ENCODE measurements at regions not wholly inside any gene's neighbourhood (a gene's known extent, or its start where the extent isn't known, plus 50 kb on each side); places are given as distances from the start of the nearest gene placed in this dataset.
"Not testable (repeated sequence)": the region's sequence is repeated elsewhere in the genome, so short reads cannot be mapped to it uniquely, and the experiment has no call there.

DNA sequence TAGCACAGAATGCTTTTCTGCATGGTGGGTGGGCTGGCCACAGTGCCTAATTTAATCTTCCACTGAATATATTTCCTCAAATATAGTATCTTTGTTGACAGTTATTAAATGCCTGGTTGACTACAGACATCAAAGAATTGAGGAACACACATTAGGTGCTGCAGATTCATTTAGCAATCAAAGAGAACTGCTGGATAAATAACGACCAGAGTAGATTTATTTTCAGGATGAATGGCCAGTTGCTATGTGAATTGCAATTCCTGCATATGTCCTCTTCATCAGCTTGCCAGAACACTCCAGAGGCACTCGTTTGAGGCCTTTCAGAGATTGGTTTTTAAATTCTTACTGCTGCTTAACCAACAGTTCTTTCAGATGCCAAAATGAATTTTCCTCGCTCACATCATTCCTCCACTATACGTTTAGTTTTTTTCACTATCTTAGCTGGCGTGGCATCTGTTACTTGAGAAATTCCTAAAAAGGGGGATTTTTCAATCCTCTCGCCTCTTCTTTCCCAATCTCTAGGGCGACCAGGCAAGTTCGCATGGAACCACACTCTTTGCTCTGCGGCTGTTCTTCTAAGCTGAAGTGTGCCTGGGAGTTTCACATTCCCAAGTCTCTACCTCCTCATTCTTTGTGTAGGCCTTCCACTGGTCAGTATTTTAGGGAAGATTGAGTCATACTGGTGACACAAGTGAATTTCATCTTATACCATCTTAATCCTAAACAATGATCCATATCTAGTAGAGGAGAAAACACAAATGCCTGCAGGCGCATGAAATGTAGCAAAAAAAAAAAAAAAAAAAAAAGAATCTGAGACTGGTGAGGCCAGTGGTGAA is 237.1 kb upstream of the NMUR2 start:
- ATAC-seq (replicated peaks in 1 of 4) (no peak), DNase-seq (no peak)
- no peak overlapping the region for H3K27ac Mint-ChIP-seq
- H3K9me3 ChIP-seq: no peaks in the 10 kb centered on the region
- H3K9me3 Mint-ChIP-seq: peaks cover 0 to 12% (median 2%) of the 10 kb centered on the region in 3 donors
- ChIA-PET POLR2A (no interaction called here), CTCF (no interaction called here)
- WGBS (ENCODE audit: insufficient coverage): no CpG with 5 or more reads among the region's 10 CpGs
- no peak overlapping the region for H3K4me3 ChIP-seq (ENCODE audit: control insufficient read depth in 1 of 2, extremely low read depth in 1 of 2, low read length in 1 of 2)
- no peak overlapping the region for H3K27ac ChIP-seq (ENCODE audit: low read length)
- H3K4me1 Mint-ChIP-seq: no peaks in the 10 kb centered on the region
- H3K36me3 ChIP-seq (ENCODE audit: control insufficient read depth in 2 of 2, extremely low read depth in 1 of 2, insufficient read depth in 1 of 2, low read length in 1 of 2): no peaks in the 10 kb centered on the region
- H3K4me1 ChIP-seq (ENCODE audit: control insufficient read depth in 1 of 2, extremely low read depth in 1 of 2, insufficient read depth in 2 of 2, low read length in 2 of 2): no peaks in the 10 kb centered on the region
- no peaks in the 10 kb centered on the region for H3K27me3 Mint-ChIP-seq
- H3K36me3 Mint-ChIP-seq: no peaks in the 10 kb centered on the region
- H3K27me3 ChIP-seq (replicated peaks in 1 of 2; ENCODE audit: control insufficient read depth in 2 of 2, extremely low read depth in 1 of 2, insufficient read depth in 2 of 2, low read length in 1 of 2): no peaks in the 10 kb centered on the region
- no peak overlapping the region for H3K4me3 Mint-ChIP-seq

DNA sequence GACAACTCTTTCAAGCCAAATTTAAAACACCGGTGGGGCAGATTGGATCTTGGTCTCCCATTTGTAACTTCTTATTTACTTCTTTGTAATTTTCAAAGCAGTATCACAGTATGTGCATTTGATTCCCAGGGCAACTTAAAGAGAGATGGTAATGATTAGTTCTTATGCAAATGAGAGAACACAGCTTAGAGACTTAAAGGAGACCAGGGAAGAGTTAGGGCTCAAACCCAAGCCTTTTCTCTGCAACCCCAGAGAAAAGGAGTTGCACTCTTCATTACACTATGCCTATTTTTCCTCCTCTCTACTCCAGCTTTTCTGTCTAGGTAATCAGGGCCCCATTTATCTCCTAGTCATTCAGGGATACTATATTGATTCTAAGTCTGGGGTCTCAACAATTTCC is 237.8 kb upstream of the NMUR2 start:
- H3K27me3 Mint-ChIP-seq: no peaks in the 10 kb centered on the region
- ChIA-PET CTCF (no interaction called here), POLR2A (no interaction called here)
- ATAC-seq (replicated peaks in 1 of 4) (no peak), DNase-seq (no peak)
- no peaks in the 10 kb centered on the region for H3K4me1 Mint-ChIP-seq
- Histone ChIP-seq H3K27me3 (replicated peaks in 1 of 2; ENCODE audit: control insufficient read depth in 2 of 2, extremely low read depth in 1 of 2, insufficient read depth in 2 of 2, low read length in 1 of 2) (no peaks in the 10 kb centered on the region), H3K4me1 (ENCODE audit: control insufficient read depth in 1 of 2, extremely low read depth in 1 of 2, insufficient read depth in 2 of 2, low read length in 2 of 2) (no peaks in the 10 kb centered on the region), H3K4me3 (ENCODE audit: control insufficient read depth in 1 of 2, extremely low read depth in 1 of 2, low read length in 1 of 2) (no peak overlapping the region), H3K9me3 (no peaks in the 10 kb centered on the region), H3K36me3 (ENCODE audit: control insufficient read depth in 2 of 2, extremely low read depth in 1 of 2, insufficient read depth in 1 of 2, low read length in 1 of 2) (no peaks in the 10 kb centered on the region), H3K27ac (ENCODE audit: low read length) (no peak overlapping the region)
- H3K4me3 Mint-ChIP-seq: no peak overlapping the region
- no CpG with 5 or more reads among the region's 1 CpG for WGBS (ENCODE audit: insufficient coverage)
- H3K9me3 Mint-ChIP-seq: peaks cover 0 to 7% (median 2%) of the 10 kb centered on the region in 3 donors
- H3K27ac Mint-ChIP-seq: no peak overlapping the region
- H3K36me3 Mint-ChIP-seq: no peaks in the 10 kb centered on the region

DNA sequence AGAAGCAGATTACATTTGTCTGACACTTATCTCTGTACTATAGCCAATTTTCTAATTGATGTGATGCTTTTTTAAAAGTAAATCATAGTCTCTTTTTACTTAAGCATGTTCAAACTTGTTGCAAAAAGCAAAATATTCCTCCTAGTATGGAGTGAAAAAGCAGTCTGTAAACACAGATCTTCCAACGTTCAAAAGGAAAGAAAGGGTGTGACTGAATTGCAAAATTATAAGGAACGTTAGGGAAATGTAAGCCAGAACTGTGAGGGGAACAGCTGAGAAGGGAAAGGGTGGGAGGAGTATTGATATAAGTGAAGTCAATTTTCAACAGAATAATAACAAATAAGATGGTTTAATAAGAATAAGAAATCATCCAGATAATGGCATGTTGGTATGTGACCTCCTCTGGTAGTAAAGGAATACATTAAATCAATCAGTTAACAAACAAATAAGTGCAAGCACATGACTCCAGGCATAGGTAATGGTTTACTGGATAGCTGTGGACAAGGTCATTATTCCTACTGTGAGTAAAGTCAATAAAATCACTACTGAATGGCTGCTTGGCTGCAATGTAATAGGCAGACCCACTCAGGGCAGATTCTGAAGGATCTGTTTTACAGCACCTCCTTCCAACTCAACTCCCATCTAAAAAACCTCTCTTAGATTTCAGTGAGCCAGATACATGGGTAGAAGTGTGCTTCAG is 239.1 kb upstream of the NMUR2 start:
- ChIA-PET POLR2A (no interaction called here), CTCF (no interaction called here)
- whole genome bisulfite sequencing (ENCODE audit: insufficient coverage): no CpG with 5 or more reads among the region's 2 CpGs
- H3K27me3 ChIP-seq (replicated peaks in 1 of 2; ENCODE audit: control insufficient read depth in 2 of 2, extremely low read depth in 1 of 2, insufficient read depth in 2 of 2, low read length in 1 of 2): no peaks in the 10 kb centered on the region
- no peaks in the 10 kb centered on the region for H3K36me3 ChIP-seq (ENCODE audit: control insufficient read depth in 2 of 2, extremely low read depth in 1 of 2, insufficient read depth in 1 of 2, low read length in 1 of 2)
- H3K4me1 ChIP-seq (ENCODE audit: control insufficient read depth in 1 of 2, extremely low read depth in 1 of 2, insufficient read depth in 2 of 2, low read length in 2 of 2): no peaks in the 10 kb centered on the region
- Mint-ChIP-seq H3K4me3 (no peak overlapping the region), H3K4me1 (no peaks in the 10 kb centered on the region), H3K27ac (no peak overlapping the region), H3K27me3 (no peaks in the 10 kb centered on the region), H3K9me3 (peaks cover 0 to 12% (median 4%) of the 10 kb centered on the region in 3 donors), H3K36me3 (no peaks in the 10 kb centered on the region)
- no peak for ATAC-seq (replicated peaks in 1 of 4)
- no peak overlapping the region for H3K4me3 ChIP-seq (ENCODE audit: control insufficient read depth in 1 of 2, extremely low read depth in 1 of 2, low read length in 1 of 2)
- H3K27ac ChIP-seq (ENCODE audit: low read length): no peak overlapping the region
- no peaks in the 10 kb centered on the region for H3K9me3 ChIP-seq
- no peak for DNase-seq

DNA sequence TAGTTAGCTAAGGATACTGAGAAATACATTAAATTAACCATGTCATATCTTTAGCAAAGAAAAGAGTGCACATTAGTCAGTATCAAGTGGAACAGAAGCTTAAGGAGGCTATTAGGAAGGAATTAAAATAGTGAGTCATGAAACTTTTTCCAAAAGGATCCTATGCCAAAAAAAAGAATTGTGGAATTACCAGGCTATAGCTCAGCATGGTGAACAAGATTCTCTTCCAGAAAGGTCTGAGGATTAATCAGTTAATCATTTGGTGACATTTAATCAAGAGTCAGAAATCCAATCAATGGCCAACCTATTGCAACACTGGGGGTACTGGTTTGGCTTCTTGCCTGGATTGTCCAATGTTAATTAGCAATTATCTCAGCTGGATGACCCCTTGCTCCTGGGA is 244.5 kb upstream of the NMUR2 start:
- no peaks in the 10 kb centered on the region for H3K36me3 ChIP-seq (ENCODE audit: control insufficient read depth in 2 of 2, extremely low read depth in 1 of 2, insufficient read depth in 1 of 2, low read length in 1 of 2)
- H3K27ac Mint-ChIP-seq: no peak overlapping the region
- no peaks in the 10 kb centered on the region for H3K4me1 Mint-ChIP-seq
- ATAC-seq (replicated peaks in 1 of 4): no peak
- no peak overlapping the region for H3K4me3 Mint-ChIP-seq
- H3K27ac ChIP-seq (ENCODE audit: low read length): no peak overlapping the region
- H3K27me3 ChIP-seq (replicated peaks in 1 of 2; ENCODE audit: control insufficient read depth in 2 of 2, extremely low read depth in 1 of 2, insufficient read depth in 2 of 2, low read length in 1 of 2): no peaks in the 10 kb centered on the region
- H3K4me3 ChIP-seq (ENCODE audit: control insufficient read depth in 1 of 2, extremely low read depth in 1 of 2, low read length in 1 of 2): no peak overlapping the region
- H3K9me3 Mint-ChIP-seq: peaks cover 0 to 5% (median 2%) of the 10 kb centered on the region in 3 donors
- no peaks in the 10 kb centered on the region for H3K4me1 ChIP-seq (ENCODE audit: control insufficient read depth in 1 of 2, extremely low read depth in 1 of 2, insufficient read depth in 2 of 2, low read length in 2 of 2)
- CTCF ChIA-PET: no interaction called here
- no peaks in the 10 kb centered on the region for H3K36me3 Mint-ChIP-seq
- H3K9me3 ChIP-seq: no peaks in the 10 kb centered on the region
- POLR2A ChIA-PET: no interaction called here
- DNase-seq: no peak
- no peaks in the 10 kb centered on the region for H3K27me3 Mint-ChIP-seq

DNA sequence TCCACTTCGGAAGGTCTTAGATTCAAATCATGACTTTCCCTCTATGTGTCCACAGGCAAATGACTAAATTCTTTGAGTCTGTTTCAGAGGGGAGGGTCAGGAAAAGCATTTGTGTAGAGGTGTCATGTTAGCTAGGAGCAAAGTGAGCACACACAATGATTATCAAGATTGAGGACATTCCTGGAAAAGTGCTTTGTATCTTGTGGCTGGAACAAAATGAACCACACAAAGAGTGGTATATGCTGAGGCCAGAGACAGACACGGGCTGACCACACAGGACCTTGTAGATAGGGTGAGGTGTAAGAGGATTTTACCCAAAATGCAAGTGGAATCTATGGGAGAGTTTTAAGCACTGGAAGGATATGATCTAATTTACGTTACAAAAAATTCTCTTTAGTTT is 245.3 kb upstream of the NMUR2 start:
- Mint-ChIP-seq H3K27me3 (no peaks in the 10 kb centered on the region), H3K4me3 (no peak overlapping the region), H3K4me1 (no peaks in the 10 kb centered on the region), H3K36me3 (no peaks in the 10 kb centered on the region), H3K27ac (no peak overlapping the region), H3K9me3 (peaks cover 0 to 5% (median 2%) of the 10 kb centered on the region in 3 donors)
- ChIA-PET POLR2A (no interaction called here), CTCF (no interaction called here)
- Histone ChIP-seq H3K36me3 (ENCODE audit: control insufficient read depth in 2 of 2, extremely low read depth in 1 of 2, insufficient read depth in 1 of 2, low read length in 1 of 2) (no peaks in the 10 kb centered on the region), H3K9me3 (no peaks in the 10 kb centered on the region), H3K4me3 (ENCODE audit: control insufficient read depth in 1 of 2, extremely low read depth in 1 of 2, low read length in 1 of 2) (no peak overlapping the region), H3K4me1 (ENCODE audit: control insufficient read depth in 1 of 2, extremely low read depth in 1 of 2, insufficient read depth in 2 of 2, low read length in 2 of 2) (no peaks in the 10 kb centered on the region), H3K27me3 (replicated peaks in 1 of 2; ENCODE audit: control insufficient read depth in 2 of 2, extremely low read depth in 1 of 2, insufficient read depth in 2 of 2, low read length in 1 of 2) (no peaks in the 10 kb centered on the region), H3K27ac (ENCODE audit: low read length) (no peak overlapping the region)
- ATAC-seq (replicated peaks in 1 of 4) (no peak), DNase-seq (no peak)
- WGBS (ENCODE audit: insufficient coverage): 33% methylated on average over 1 of the region's 3 CpGs

DNA sequence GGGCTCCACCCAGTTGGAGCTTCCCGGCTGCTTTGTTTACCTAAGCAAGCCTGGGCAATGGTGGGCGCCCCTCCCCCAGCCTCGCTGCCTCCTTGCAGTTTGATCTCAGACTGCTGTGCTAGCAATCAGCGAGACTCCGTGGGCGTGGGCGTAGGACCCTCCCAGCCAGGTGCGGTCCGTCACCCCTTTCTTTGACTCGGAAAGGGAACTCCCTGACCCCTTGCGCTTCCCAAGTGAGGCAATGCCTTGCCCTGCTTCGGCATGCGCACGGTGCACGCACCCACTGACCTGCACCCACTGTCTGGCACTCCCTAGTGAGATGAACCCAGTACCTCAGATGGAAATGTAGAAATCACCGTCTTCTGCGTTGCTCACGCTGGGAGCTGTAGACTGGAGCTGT is 254.4 kb upstream of the NMUR2 start:
- 87% methylated on average over 13 of the region's 18 CpGs for WGBS (ENCODE audit: insufficient coverage)
- H3K27me3 Mint-ChIP-seq; H3K36me3 ChIP-seq (ENCODE audit: control insufficient read depth in 2 of 2, extremely low read depth in 1 of 2, insufficient read depth in 1 of 2, low read length in 1 of 2); H3K36me3 Mint-ChIP-seq; POLR2A ChIA-PET; H3K4me3 ChIP-seq (ENCODE audit: control insufficient read depth in 1 of 2, extremely low read depth in 1 of 2, low read length in 1 of 2); H3K4me3 Mint-ChIP-seq; H3K4me1 Mint-ChIP-seq; H3K27ac Mint-ChIP-seq; H3K27ac ChIP-seq (ENCODE audit: low read length); H3K27me3 ChIP-seq (replicated peaks in 1 of 2; ENCODE audit: control insufficient read depth in 2 of 2, extremely low read depth in 1 of 2, insufficient read depth in 2 of 2, low read length in 1 of 2); CTCF ChIA-PET; H3K4me1 ChIP-seq (ENCODE audit: control insufficient read depth in 1 of 2, extremely low read depth in 1 of 2, insufficient read depth in 2 of 2, low read length in 2 of 2); ATAC-seq (replicated peaks in 1 of 4); DNase-seq; H3K9me3 ChIP-seq; H3K9me3 Mint-ChIP-seq: not testable (repeated sequence)
